Astrocyte (in vitro differentiated cells and primary cell): ENCODE measurements at regions not wholly inside any gene's neighbourhood (a gene's known extent, or its start where the extent isn't known, plus 50 kb on each side); places are given as distances from the start of the nearest gene placed in this dataset.

Experiments used
- DNase-seq: peaks from one replicate; pipeline ENCODE4 v3.0.0-alpha.2; 2010; ENCODE audit warnings: low read depth
- FAIRE-seq: peaks from 2 replicates; lab custom pipeline; 2011; peaks lifted over from hg19 to GRCh38; lab: Jason Lieb, UNC
- H2AFZ ChIP-seq: 2 replicates; pipeline ENCODE4 v1.6.0; 2012; ENCODE audit warnings: low read depth, low read length, inconsistent platforms
- H3K27ac ChIP-seq: 2 replicates; pipeline ENCODE4 v1.5.1; 2011; ENCODE audit warnings: low read depth, low read length, inconsistent platforms
- H3K27me3 ChIP-seq: 2 replicates; pipeline ENCODE4 v1.6.0; 2011; ENCODE audit warnings: low read length, inconsistent platforms; ENCODE audit not compliant: insufficient read depth
- H3K36me3 ChIP-seq: 2 replicates; pipeline ENCODE4 v1.5.1; 2011; ENCODE audit warnings: low read length, inconsistent platforms; ENCODE audit not compliant: insufficient read depth
- H3K4me1 ChIP-seq: 2 replicates; pipeline ENCODE4 v1.5.1; 2011; ENCODE audit warnings: low read length, inconsistent platforms; ENCODE audit not compliant: insufficient read depth
- H3K4me2 ChIP-seq: 2 replicates; pipeline ENCODE4 v1.6.0; 2012; ENCODE audit warnings: low read length, inconsistent platforms
- H3K4me3 ChIP-seq: 2 replicates; pipeline ENCODE4 v1.5.1; 2011; ENCODE audit warnings: low read depth, mild to moderate bottlenecking, low read length, inconsistent platforms; ENCODE audit not compliant: insufficient read depth
- H3K79me2 ChIP-seq: 2 replicates; pipeline ENCODE4 v1.6.0; 2012; ENCODE audit warnings: mild to moderate bottlenecking, low read length, inconsistent platforms; ENCODE audit not compliant: insufficient read depth
- H3K9ac ChIP-seq: 2 replicates; pipeline ENCODE4 v1.6.0; 2012; ENCODE audit warnings: mild to moderate bottlenecking, low read length, inconsistent platforms
- H3K9me3 ChIP-seq: 2 replicates; pipeline ENCODE4 v1.5.1; 2012; ENCODE audit warnings: low read depth, mild to moderate bottlenecking, low read length, inconsistent platforms; ENCODE audit not compliant: insufficient read depth
- H4K20me1 ChIP-seq: 2 replicates; pipeline ENCODE4 v1.6.0; 2012; ENCODE audit warnings: low read length, inconsistent platforms; ENCODE audit not compliant: insufficient read depth
- H3K27ac Mint-ChIP-seq: one replicate; pipeline ENCODE4 v1.8.0; 2021; ENCODE audit warnings: mild to moderate bottlenecking, mixed read lengths; ENCODE audit not compliant: unreplicated experiment
- H3K27me3 Mint-ChIP-seq: one replicate; pipeline ENCODE4 v1.8.0; 2021; ENCODE audit warnings: low read depth, mixed read lengths; ENCODE audit not compliant: unreplicated experiment
- H3K36me3 Mint-ChIP-seq: one replicate; pipeline ENCODE4 v1.8.0; 2021; ENCODE audit warnings: low read depth, mixed read lengths; ENCODE audit not compliant: unreplicated experiment
- H3K4me1 Mint-ChIP-seq: one replicate; pipeline ENCODE4 v1.8.0; 2021; ENCODE audit warnings: low read depth, mixed read lengths; ENCODE audit not compliant: unreplicated experiment
- H3K4me3 Mint-ChIP-seq: one replicate; pipeline ENCODE4 v1.8.0; 2021; ENCODE audit warnings: mild to moderate bottlenecking, moderate library complexity, mixed read lengths; ENCODE audit not compliant: unreplicated experiment
- H3K9me3 Mint-ChIP-seq: one replicate; pipeline ENCODE4 v1.8.0; 2021; ENCODE audit warnings: mild to moderate bottlenecking, mixed read lengths; ENCODE audit not compliant: unreplicated experiment
- CTCF ChIP-seq: IDR thresholded peaks from 2 replicates; pipeline ENCODE4 v1.5.1; 2011; ENCODE audit warnings: low read depth, mild to moderate bottlenecking, inconsistent platforms, low read length, moderate library complexity; ENCODE audit not compliant: insufficient read depth
- EZH2 ChIP-seq: IDR thresholded peaks from 2 replicates; pipeline ENCODE4 v1.6.1; 2012; ENCODE audit warnings: mild to moderate bottlenecking, low read length, inconsistent platforms; ENCODE audit not compliant: insufficient read depth

DNA sequence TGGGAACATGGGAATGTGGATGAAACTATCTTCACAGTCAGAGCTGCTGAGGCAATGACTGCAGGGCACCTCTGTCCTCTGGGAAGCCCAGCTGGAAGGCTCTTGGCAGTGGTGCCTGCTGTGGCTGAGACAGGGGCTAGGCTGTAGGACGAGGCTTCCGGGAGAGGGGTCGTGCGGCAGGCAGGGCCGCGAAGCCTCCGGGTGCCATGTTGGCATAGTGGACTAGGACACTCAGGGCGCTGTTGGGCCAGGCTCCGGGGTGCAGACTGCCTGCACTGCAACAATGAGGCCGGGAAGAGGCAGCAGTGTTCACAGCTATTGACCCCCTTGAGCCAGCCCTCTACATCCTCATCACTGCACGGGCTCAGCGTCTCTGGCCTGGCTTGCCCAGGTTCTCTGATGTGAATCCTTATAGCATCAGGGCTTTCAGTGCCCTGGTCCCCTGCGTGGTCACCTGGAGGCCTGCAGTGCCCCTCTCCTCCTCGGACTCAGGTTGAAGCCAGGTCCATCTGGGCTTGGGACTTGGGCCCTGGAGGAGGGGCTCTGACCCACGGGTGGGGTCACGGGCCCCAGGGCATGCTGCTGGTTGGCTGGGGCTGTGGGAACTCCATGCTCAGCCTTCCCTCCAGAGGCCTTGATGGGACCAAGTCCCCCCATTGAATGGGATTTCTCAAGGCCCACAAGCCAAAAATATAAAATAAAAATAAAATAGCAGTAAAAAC is 91.6 kb downstream of the TNFRSF13B start:
- no peak overlapping the region for H2AFZ ChIP-seq
- H3K9me3 Mint-ChIP-seq = peaks cover 5% of the 10 kb centered on the region
- H3K36me3 Mint-ChIP-seq = peaks cover 1% of the 10 kb centered on the region
- H3K27ac Mint-ChIP-seq = no peak overlapping the region
- no peak for TF ChIP-seq CTCF
- TF ChIP-seq EZH2 = no peak
- FAIRE-seq (no peak), DNase-seq (no peak)
- no peak overlapping the region for H3K4me3 ChIP-seq
- no peaks in the 10 kb centered on the region for H3K9me3 ChIP-seq
- H4K20me1 ChIP-seq = no peaks in the 10 kb centered on the region
- H3K36me3 ChIP-seq = no peaks in the 10 kb centered on the region
- H3K27ac ChIP-seq = no peak overlapping the region
- H3K27me3 ChIP-seq = no peaks in the 10 kb centered on the region
- H3K79me2 ChIP-seq = no peaks in the 10 kb centered on the region
- H3K4me1 ChIP-seq = no peaks in the 10 kb centered on the region
- H3K4me3 Mint-ChIP-seq = no peak overlapping the region
- H3K4me1 Mint-ChIP-seq = no peaks in the 10 kb centered on the region
- no peak overlapping the region for H3K9ac ChIP-seq
- H3K27me3 Mint-ChIP-seq = peaks cover 12% of the 10 kb centered on the region
- no peak overlapping the region for H3K4me2 ChIP-seq

DNA sequence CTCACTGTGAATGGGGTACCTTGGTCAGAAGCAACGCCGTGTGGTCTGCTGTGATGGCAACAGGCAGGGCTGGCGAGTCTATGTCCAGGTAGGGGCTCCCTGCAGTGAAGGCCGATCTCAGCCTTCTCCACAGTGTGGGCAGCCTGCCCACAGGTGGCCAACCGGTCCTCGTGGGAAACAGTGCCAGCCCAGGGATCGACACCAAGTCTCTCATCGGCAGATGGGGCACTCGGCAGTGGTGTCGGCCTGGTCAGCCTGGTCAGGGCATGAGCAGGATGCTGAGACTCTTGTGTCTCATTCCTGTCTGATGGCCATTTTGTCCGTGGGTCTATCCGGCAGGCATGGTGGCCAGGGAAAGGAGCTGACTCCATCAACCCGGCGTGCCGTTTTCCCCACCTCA is 92.2 kb downstream of the TNFRSF13B start:
- Histone ChIP-seq H3K4me2 (no peak overlapping the region), H2AFZ (no peak overlapping the region), H3K27ac (no peak overlapping the region), H3K9ac (no peak overlapping the region), H3K36me3 (no peaks in the 10 kb centered on the region), H3K4me1 (no peaks in the 10 kb centered on the region), H3K79me2 (no peaks in the 10 kb centered on the region), H4K20me1 (no peaks in the 10 kb centered on the region), H3K9me3 (no peaks in the 10 kb centered on the region), H3K27me3 (no peaks in the 10 kb centered on the region), H3K4me3 (no peak overlapping the region)
- H3K4me3 Mint-ChIP-seq = no peak overlapping the region
- H3K27ac Mint-ChIP-seq = no peak overlapping the region
- FAIRE-seq (no peak), DNase-seq (no peak)
- H3K36me3 Mint-ChIP-seq = peaks cover 1% of the 10 kb centered on the region
- no peaks in the 10 kb centered on the region for H3K4me1 Mint-ChIP-seq
- H3K9me3 Mint-ChIP-seq = peaks cover 5% of the 10 kb centered on the region
- TF ChIP-seq EZH2 (no peak), CTCF (no peak)
- H3K27me3 Mint-ChIP-seq = peaks cover 15% of the 10 kb centered on the region

DNA sequence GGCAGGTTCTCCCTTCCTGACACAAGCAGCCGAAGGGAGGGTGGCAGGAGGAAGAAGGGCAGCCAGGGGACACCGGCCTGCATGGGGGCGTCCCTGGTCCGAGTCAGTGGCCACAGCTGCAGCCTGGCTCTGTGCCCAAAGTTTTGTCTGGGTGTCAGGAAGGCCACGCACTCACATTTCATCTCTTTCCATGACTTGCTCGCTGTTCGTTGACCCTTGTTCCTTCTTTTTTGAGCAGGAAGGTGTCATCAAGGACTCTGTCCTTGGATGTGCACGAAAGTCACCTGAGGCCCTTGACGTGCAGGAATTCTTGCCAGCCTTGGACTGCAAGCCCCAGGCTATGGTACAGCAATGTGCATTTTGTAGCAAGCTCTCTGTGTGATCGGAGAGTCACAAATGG is 93.3 kb downstream of the TNFRSF13B start:
- FAIRE-seq (no peak), DNase-seq (no peak)
- Histone ChIP-seq H3K27ac (no peak overlapping the region), H2AFZ (no peak overlapping the region), H3K27me3 (no peaks in the 10 kb centered on the region), H3K4me1 (no peaks in the 10 kb centered on the region), H4K20me1 (no peaks in the 10 kb centered on the region), H3K4me3 (no peak overlapping the region), H3K4me2 (no peak overlapping the region), H3K79me2 (no peaks in the 10 kb centered on the region), H3K36me3 (no peaks in the 10 kb centered on the region), H3K9ac (no peak overlapping the region), H3K9me3 (no peaks in the 10 kb centered on the region)
- H3K9me3 Mint-ChIP-seq = peaks cover 5% of the 10 kb centered on the region
- H3K4me3 Mint-ChIP-seq = no peak overlapping the region
- no peak overlapping the region for H3K27ac Mint-ChIP-seq
- H3K36me3 Mint-ChIP-seq = peaks cover 1% of the 10 kb centered on the region
- no peak for TF ChIP-seq EZH2
- H3K4me1 Mint-ChIP-seq = no peaks in the 10 kb centered on the region
- peaks cover 21% of the 10 kb centered on the region for H3K27me3 Mint-ChIP-seq
